ENCODE measurements at regions not wholly inside any gene's neighbourhood (a gene's known extent, or its start where the extent isn't known, plus 50 kb on each side); places are given as distances from the start of the nearest gene placed in this dataset.
"Not testable (repeated sequence)": the region's sequence is repeated elsewhere in the genome, so short reads cannot be mapped to it uniquely, and the experiment has no call there.

- H3K4me3 ChIP-seq: no peak overlapping the region
- no peaks in the 10 kb centered on the region for H3K36me3 ChIP-seq
- H3K4me1 ChIP-seq: no peaks in the 10 kb centered on the region
- H3K9me3 ChIP-seq: no peaks in the 10 kb centered on the region
- no peak for ATAC-seq
- intact Hi-C loops (cut with DNase I): no loop called here
- H3K27ac ChIP-seq: no peak overlapping the region
- DNase-seq: no peak
- no peaks in the 10 kb centered on the region for H3K27me3 ChIP-seq
- no peak for TF ChIP-seq CTCF (IDR thresholded peaks at IDR 0.05)
These were observed 455.5 kb upstream of the MGAT4C start for GRCh38 chr12:86711731-86712130.

- Histone ChIP-seq H3K27me3 (no peaks in the 10 kb centered on the region), H3K36me3 (no peaks in the 10 kb centered on the region), H3K27ac (no peak overlapping the region), H3K4me3 (no peak overlapping the region), H3K9me3 (no peaks in the 10 kb centered on the region), H3K4me1 (no peaks in the 10 kb centered on the region)
- intact Hi-C loops (cut with DNase I): no loop called here
- TF ChIP-seq CTCF (IDR thresholded peaks at IDR 0.05): no peak
- DNase-seq (no peak), ATAC-seq (no peak)
These were observed 453.9 kb upstream of the MGAT4C start for GRCh38 chr12:86710109-86710508.

GRCh38 chr12:86709017-86709416, 452.8 kb upstream of the MGAT4C start:
- not testable (repeated sequence) for H3K27me3 ChIP-seq

GRCh38 chr12:86698641-86698980, 442.4 kb upstream of the MGAT4C start:
- no peak for DNase-seq
- no peak for TF ChIP-seq CTCF (IDR thresholded peaks at IDR 0.05)
- ATAC-seq: no peak

More at GRCh38 chr12:86709017-86709416, 452.8 kb upstream of the MGAT4C start:
- H3K4me3 ChIP-seq; H3K36me3 ChIP-seq; intact Hi-C loops (cut with DNase I); ATAC-seq; H3K4me1 ChIP-seq; H3K9me3 ChIP-seq; H3K27ac ChIP-seq; DNase-seq: not testable (repeated sequence)

DNA sequence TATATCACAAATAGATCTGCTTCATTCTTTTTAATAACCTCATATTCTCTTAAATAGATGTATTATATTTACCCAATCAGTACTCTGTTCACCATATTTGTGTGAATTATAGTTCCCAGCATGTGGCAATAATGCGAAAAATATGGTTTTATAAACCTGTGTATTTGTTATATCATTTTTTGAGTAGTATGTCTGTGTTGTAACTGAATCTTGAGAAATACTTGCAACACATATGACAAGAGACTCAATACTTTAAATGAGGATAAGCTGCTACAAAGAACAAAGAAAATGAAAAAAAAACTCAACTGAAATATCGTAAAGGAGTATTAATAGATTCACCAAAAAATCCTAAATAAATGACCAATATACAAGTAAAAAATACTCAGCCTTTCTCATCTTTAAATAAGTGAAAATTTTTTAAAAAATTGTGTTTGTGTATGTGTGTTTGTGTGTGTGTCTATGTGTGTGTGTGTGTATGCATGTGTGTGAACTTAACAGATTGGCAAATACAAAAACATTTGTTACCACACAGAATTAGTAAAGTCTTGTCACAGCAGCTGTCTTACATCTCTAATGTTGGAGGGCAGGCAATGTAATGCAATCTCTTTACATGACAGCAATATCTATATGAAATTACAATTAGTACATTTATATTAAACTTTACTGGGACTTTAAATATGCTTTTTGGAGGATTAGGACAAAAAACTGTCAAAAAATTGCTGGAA, 441.9 kb upstream of the MGAT4C start:
- no peak for TF ChIP-seq CTCF (IDR thresholded peaks at IDR 0.05)
- Histone ChIP-seq H3K27ac (no peak overlapping the region), H3K36me3 (no peaks in the 10 kb centered on the region), H3K9me3 (no peaks in the 10 kb centered on the region), H3K4me3 (no peak overlapping the region), H3K27me3 (no peaks in the 10 kb centered on the region), H3K4me1 (no peaks in the 10 kb centered on the region)
- no peak for ATAC-seq
- intact Hi-C loops (cut with DNase I): no loop called here
- no peak for DNase-seq

More at GRCh38 chr12:86698641-86698980, 442.4 kb upstream of the MGAT4C start:
- Histone ChIP-seq H3K36me3 (no peaks in the 10 kb centered on the region), H3K4me1 (no peaks in the 10 kb centered on the region), H3K27me3 (no peaks in the 10 kb centered on the region), H3K9me3 (no peaks in the 10 kb centered on the region), H3K4me3 (no peak overlapping the region), H3K27ac (no peak overlapping the region)
- intact Hi-C loops (cut with DNase I): no loop called here

GRCh38 chr12:86683568-86684304, 427.5 kb upstream of the MGAT4C start:
- no peak for ATAC-seq
- H3K36me3 ChIP-seq: no peaks in the 10 kb centered on the region

More at GRCh38 chr12:86683568-86684304, 427.5 kb upstream of the MGAT4C start:
- no peaks in the 10 kb centered on the region for H3K9me3 ChIP-seq
- H3K4me1 ChIP-seq: no peaks in the 10 kb centered on the region
- H3K27ac ChIP-seq: no peak overlapping the region
- DNase-seq: no peak
- TF ChIP-seq CTCF (IDR thresholded peaks at IDR 0.05): no peak
- no peak overlapping the region for H3K4me3 ChIP-seq
- no peaks in the 10 kb centered on the region for H3K27me3 ChIP-seq
- intact Hi-C loops (cut with DNase I): no loop called here

Data from upper lobe of right lung (tissue), 1 donor.